ENCODE measurements at regions not wholly inside any gene's neighbourhood (a gene's known extent, or its start where the extent isn't known, plus 50 kb on each side); places are given as distances from the start of the nearest gene placed in this dataset.

- peaks cover 6 to 7% of the 10 kb centered on the region in 2 donors for H3K4me1 ChIP-seq (ENCODE audit: control insufficient read depth in 1 of 2, low read depth in 2 of 2)
- no peak overlapping the region for H3K4me3 ChIP-seq
- no peak for TF ChIP-seq CTCF (IDR thresholded peaks at IDR 0.05)
- H3K27me3 ChIP-seq (replicated peaks; ENCODE audit: insufficient read depth), result no peaks in the 10 kb centered on the region
- no peaks in the 10 kb centered on the region for H3K36me3 ChIP-seq
- no peak overlapping the region for H3K27ac ChIP-seq
- ATAC-seq (ENCODE audit: insufficient number of reproducible peaks, low FRiP score, low read depth) (no peak), DNase-seq (ENCODE audit: low spot score) (no peak)
- peaks cover 8% of the 10 kb centered on the region for H3K9me3 ChIP-seq
Measured at GRCh38 chr10:29174389-29174788, 114.5 kb upstream of the LYZL1 start.

- Histone ChIP-seq H3K9me3 (no peaks in the 10 kb centered on the region), H3K4me3 (peak overlapping the region; percentile 35), H3K4me1 (ENCODE audit: control insufficient read depth in 1 of 2, low read depth in 2 of 2) (peaks cover 6 to 7% of the 10 kb centered on the region in 2 donors), H3K36me3 (no peaks in the 10 kb centered on the region), H3K27me3 (replicated peaks; ENCODE audit: insufficient read depth) (no peaks in the 10 kb centered on the region), H3K27ac (no peak overlapping the region)
- DNase-seq (ENCODE audit: low spot score) (no peak), ATAC-seq (ENCODE audit: insufficient number of reproducible peaks, low FRiP score, low read depth) (no peak)
- TF ChIP-seq CTCF (IDR thresholded peaks at IDR 0.05), result no peak
Measured at GRCh38 chr10:29176845-29177832, 111.7 kb upstream of the LYZL1 start.

- ATAC-seq (ENCODE audit: insufficient number of reproducible peaks, low FRiP score, low read depth) (no peak), DNase-seq (ENCODE audit: low spot score) (no peak)
- Histone ChIP-seq H3K4me3 (no peak overlapping the region), H3K9me3 (no peaks in the 10 kb centered on the region), H3K36me3 (no peaks in the 10 kb centered on the region), H3K4me1 (ENCODE audit: control insufficient read depth in 1 of 2, low read depth in 2 of 2) (peaks cover 6 to 7% of the 10 kb centered on the region in 2 donors), H3K27me3 (replicated peaks; ENCODE audit: insufficient read depth) (no peaks in the 10 kb centered on the region), H3K27ac (no peak overlapping the region)
- no peak for TF ChIP-seq CTCF (IDR thresholded peaks at IDR 0.05)
Measured at GRCh38 chr10:29181936-29182335, 106.9 kb upstream of the LYZL1 start.

GRCh38 chr10:29183301-29183945, 105.4 kb upstream of the LYZL1 start:
- no peak for DNase-seq (ENCODE audit: low spot score)
- H3K9me3 ChIP-seq, result no peaks in the 10 kb centered on the region
- no peak overlapping the region for H3K4me3 ChIP-seq
- no peaks in the 10 kb centered on the region for H3K4me1 ChIP-seq (ENCODE audit: control insufficient read depth in 1 of 2, low read depth in 2 of 2)
- ATAC-seq (ENCODE audit: insufficient number of reproducible peaks, low FRiP score, low read depth), result no peak
- no peaks in the 10 kb centered on the region for H3K27me3 ChIP-seq (replicated peaks; ENCODE audit: insufficient read depth)
- H3K36me3 ChIP-seq, result no peaks in the 10 kb centered on the region
- H3K27ac ChIP-seq, result no peak overlapping the region
- no peak for TF ChIP-seq CTCF (IDR thresholded peaks at IDR 0.05)

Data from thoracic aorta (tissue), 2 donors.